Pancreas (tissue), 10 donors: ENCODE measurements at regions not wholly inside any gene's neighbourhood (a gene's known extent, or its start where the extent isn't known, plus 50 kb on each side); places are given as distances from the start of the nearest gene placed in this dataset.

Experiments
- ATAC-seq, 4 donors: fragments of 200-7000 bp; cut with Tn5 transposase; one replicate each; pipeline versions ENCODE4 v1.8.0 to v1.9.1; 2020; ENCODE audit warnings: mild to moderate bottlenecking in 4 of 4, moderate library complexity in 4 of 4
- DNase-seq, 6 donors: peaks; one replicate each; pipeline ENCODE4 v3.0.0-alpha.2; 2020
- FAIRE-seq: peaks from 2 replicates; lab custom pipeline; 2012; peaks lifted over from hg19 to GRCh38; lab: Jason Lieb, UNC
- H3K27ac ChIP-seq, 4 donors: fragments of 200-600 bp; sonication (generic); 1 replicate in 3 of 4; 2 replicates in 1 of 4; pipeline versions ENCODE4 v1.5.0 to v1.8.0; 2020
- H3K27me3 ChIP-seq, 4 donors: fragments of 200-600 bp; one replicate each; pipeline ENCODE4 v1.8.0; 2021
- H3K36me3 ChIP-seq, 3 donors: fragments of 200-600 bp; sonication (generic) in 1 of 3; one replicate each; pipeline versions ENCODE4 v1.5.0 to v1.8.0; 2020 to 2021
- H3K4me1 ChIP-seq, 3 donors: fragments of 200-600 bp; one replicate each; pipeline ENCODE4 v1.8.0; 2021
- H3K4me3 ChIP-seq, 4 donors: fragments of 200-600 bp; sonication (generic) in 2 of 4; one replicate each; pipeline versions ENCODE4 v1.5.0 to v1.8.0; 2020 to 2021
- H3K9me3 ChIP-seq, 4 donors: fragments of 200-600 bp; one replicate each; pipeline ENCODE4 v1.8.0; 2021
- CTCF ChIP-seq, 4 donors: fragments of 200-600 bp; sonication (generic) in 3 of 4; IDR thresholded peaks; one replicate each; pipeline versions ENCODE4 v1.5.0 to v1.8.0; 2021; ENCODE audit warnings: antibody characterized with exemption in 4 of 4
- WGBS, 2 donors: extraction: QIAGEN DNeasy Blood & Tissue Kit; methylation state at CpG; one replicate each; pipeline ENCODE4 v1.1.7; 2013; 5-methylcytosine and 5-hydroxymethylcytosine counted together
- intact Hi-C, 3 donors: fragments of 100-400 bp; cut with DNase I; formaldehyde crosslinking; loops; one replicate each; pipeline versions ENCODE4 v1.11.1 to v1.14.2; 2022
- donor health status: healthy with polysubstance abuse.
- donor health status: DM: no; HTN: no; CAD: no; lungs with moderate emphysema.
- donor health status: DM: no; HTN: no; CAD: no.
- donor health status: control.
- donor health status: control.
- donor health status: Bipolar disorder and iron deficiency.
- donor health status: DM: yes; HTN: yes; CAD: no.
- donor health status: DM: no; HTN: no; CAD: no.
- donor health status: DM: no; HTN: no; CAD: no.
- donor health status: DM: yes; HTN: yes; CAD: no.

GRCh38 chr1:187516874-187517273 lies 688.1 kb downstream of the PLA2G4A start:
- 73 to 82% methylated on average over 1 of the region's 1 CpG for WGBS, 2 donors
- Histone ChIP-seq H3K9me3 (no peaks in the 10 kb centered on the region), H3K27ac (no peak overlapping the region), H3K4me1 (peaks cover 0 to 4% (median 0%) of the 10 kb centered on the region in 3 donors), H3K27me3 (no peaks in the 10 kb centered on the region), H3K4me3 (no peak overlapping the region), H3K36me3 (no peaks in the 10 kb centered on the region)
- no peak for DNase-seq
- intact Hi-C loops: no loop called here
- no peak for ATAC-seq
- FAIRE-seq: no peak
- TF ChIP-seq CTCF (IDR thresholded peaks at IDR 0.05): no peak

DNA sequence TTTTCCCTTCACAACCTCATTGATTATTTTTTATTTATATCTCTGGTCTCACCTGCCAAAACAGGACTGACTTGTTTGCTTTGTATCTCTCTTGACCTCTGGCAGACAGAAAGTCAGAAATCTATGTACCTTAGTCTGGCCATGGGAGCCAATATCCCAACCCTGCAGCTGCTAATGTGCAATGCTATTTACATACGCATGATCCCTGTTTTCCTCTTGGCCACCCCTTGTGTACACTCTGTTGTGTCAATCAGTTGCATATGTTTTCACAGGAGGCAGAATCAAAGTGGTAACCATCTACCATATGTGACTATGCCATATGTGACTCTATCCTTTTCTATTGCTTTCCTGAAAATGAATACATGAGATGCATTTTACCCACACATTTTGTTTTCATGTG lies 688.8 kb downstream of the PLA2G4A start:
- ATAC-seq (peak; percentile 32 to 75 (median 55)), DNase-seq (peak in 2 of 6 donors; percentile 3 to 18), FAIRE-seq (no peak)
- Histone ChIP-seq H3K27ac (no peak overlapping the region), H3K27me3 (no peaks in the 10 kb centered on the region), H3K4me3 (no peak overlapping the region), H3K4me1 (peaks cover 0 to 4% (median 0%) of the 10 kb centered on the region in 3 donors), H3K9me3 (no peaks in the 10 kb centered on the region), H3K36me3 (no peaks in the 10 kb centered on the region)
- no peak for TF ChIP-seq CTCF (IDR thresholded peaks at IDR 0.05)
- 15 to 26% methylated on average over 1 of the region's 1 CpG for WGBS, 2 donors
- intact Hi-C loops: no loop called here

DNA sequence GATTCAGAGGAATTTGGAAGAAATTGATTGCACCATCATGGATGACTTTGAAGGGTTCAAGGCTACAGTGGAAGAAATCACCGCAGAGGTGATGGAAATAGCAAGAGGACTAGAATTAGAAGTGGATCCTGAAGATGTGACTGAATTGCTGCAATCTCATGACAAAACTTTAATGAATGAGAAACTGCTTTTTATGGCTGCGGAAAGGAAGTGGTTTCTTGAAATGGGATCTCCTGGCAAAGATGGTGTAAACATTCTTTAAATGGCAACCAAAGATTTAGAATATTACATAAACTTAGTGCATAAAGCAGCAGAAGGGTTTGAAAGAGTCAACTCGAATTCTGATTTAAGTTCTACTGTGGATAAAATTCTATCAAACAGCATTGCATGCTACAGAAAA lies 698.6 kb downstream of the PLA2G4A start:
- ATAC-seq (no peak), DNase-seq (no peak), FAIRE-seq (no peak)
- H3K4me3 ChIP-seq: no peak overlapping the region
- H3K27ac ChIP-seq: no peak overlapping the region
- TF ChIP-seq CTCF (IDR thresholded peaks at IDR 0.05): no peak
- no peaks in the 10 kb centered on the region for H3K27me3 ChIP-seq
- H3K36me3 ChIP-seq: no peaks in the 10 kb centered on the region
- no peaks in the 10 kb centered on the region for H3K9me3 ChIP-seq
- no peaks in the 10 kb centered on the region for H3K4me1 ChIP-seq
- 71 to 86% methylated on average over 3 of the region's 3 CpGs for WGBS, 2 donors
- intact Hi-C loops: no loop called here

- Histone ChIP-seq H3K27me3 (no peaks in the 10 kb centered on the region), H3K4me1 (no peaks in the 10 kb centered on the region), H3K4me3 (no peak overlapping the region), H3K27ac (no peak overlapping the region), H3K36me3 (no peaks in the 10 kb centered on the region), H3K9me3 (no peaks in the 10 kb centered on the region)
- intact Hi-C loops: no loop called here
- ATAC-seq: no peak
- TF ChIP-seq CTCF (IDR thresholded peaks at IDR 0.05): no peak
- DNase-seq: no peak
- no peak for FAIRE-seq
- WGBS, 2 donors: 58 to 76% methylated on average over 4 of the region's 4 CpGs
Measured at GRCh38 chr1:187537936-187538335, 709.2 kb downstream of the PLA2G4A start.

DNA sequence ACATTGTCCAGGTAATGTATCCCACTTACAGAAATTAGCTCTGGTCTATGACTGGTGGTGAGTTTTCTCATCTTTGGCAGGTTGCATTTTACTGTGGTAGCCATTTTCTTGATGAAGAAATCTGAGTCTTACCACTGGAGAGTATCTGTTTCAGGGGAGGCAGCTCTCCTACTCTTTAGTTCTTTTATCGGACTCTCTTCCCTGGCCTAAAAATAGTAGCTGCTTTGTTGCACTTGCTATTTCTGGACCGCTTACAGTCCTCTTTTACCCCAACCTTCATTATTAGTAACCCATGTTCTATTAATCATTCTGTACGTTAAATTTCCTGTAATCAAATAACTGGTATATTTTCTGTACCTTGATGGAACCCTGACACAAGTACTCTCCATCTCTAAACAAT lies 720.8 kb downstream of the PLA2G4A start:
- Histone ChIP-seq H3K4me1 (no peaks in the 10 kb centered on the region), H3K36me3 (no peaks in the 10 kb centered on the region), H3K27ac (no peak overlapping the region), H3K4me3 (no peak overlapping the region), H3K27me3 (no peaks in the 10 kb centered on the region), H3K9me3 (no peaks in the 10 kb centered on the region)
- intact Hi-C loops: no loop called here
- no peak for TF ChIP-seq CTCF (IDR thresholded peaks at IDR 0.05)
- ATAC-seq: no peak
- 77 to 81% methylated on average over 3 of the region's 3 CpGs for WGBS, 2 donors
- FAIRE-seq: no peak
- DNase-seq: no peak
